Superior temporal gyrus (tissue), 1 donor: ENCODE measurements at regions not wholly inside any gene's neighbourhood (a gene's known extent, or its start where the extent isn't known, plus 50 kb on each side); places are given as distances from the start of the nearest gene placed in this dataset.

ENCODE experiments used
- DNase-seq: peaks from one replicate; pipeline ENCODE4 v3.0.0-alpha.2; 2016; ENCODE audit errors: extremely low spot score

GRCh38 chr13:93140912-93141311 lies 85.7 kb upstream of the GPC6 start:
- DNase-seq = no peak

- DNase-seq = no peak
These were observed 82.6 kb upstream of the GPC6 start for GRCh38 chr13:93144031-93144430.

- DNase-seq = no peak
These were observed 81.4 kb upstream of the GPC6 start for GRCh38 chr13:93145199-93145598.

DNA sequence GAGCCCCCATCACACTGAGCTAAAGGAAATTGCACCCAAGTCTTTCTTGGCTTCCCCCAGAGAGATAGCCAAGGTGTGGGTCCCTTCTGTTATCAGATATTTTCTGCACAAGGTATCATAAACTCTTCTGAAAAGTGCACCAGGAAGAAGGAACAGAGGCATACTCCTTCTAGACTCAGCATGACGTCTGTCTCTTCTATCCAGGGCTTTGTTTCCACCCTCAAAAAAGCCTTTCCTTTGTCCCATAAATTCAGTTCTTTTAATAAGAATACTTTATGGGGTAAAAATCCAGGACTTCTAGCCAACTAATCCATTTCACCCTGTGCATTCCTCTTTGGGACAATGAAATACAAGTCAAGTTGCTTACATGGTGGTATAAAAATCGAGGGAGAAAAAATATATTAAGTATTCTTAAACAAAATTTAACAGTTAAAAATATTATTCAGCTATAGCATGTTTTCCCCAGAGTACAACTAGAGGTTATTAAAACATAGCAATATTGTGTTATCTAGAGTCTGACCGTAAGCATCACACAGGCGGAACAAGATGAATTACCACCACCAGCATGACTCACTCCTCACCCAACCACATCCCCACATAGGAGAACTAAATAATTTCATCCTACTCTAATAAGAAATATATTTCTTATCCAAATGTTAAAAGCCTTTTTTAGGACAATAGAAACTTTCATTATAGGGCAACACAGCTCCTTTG lies 79.9 kb upstream of the GPC6 start:
- no peak for DNase-seq

DNA sequence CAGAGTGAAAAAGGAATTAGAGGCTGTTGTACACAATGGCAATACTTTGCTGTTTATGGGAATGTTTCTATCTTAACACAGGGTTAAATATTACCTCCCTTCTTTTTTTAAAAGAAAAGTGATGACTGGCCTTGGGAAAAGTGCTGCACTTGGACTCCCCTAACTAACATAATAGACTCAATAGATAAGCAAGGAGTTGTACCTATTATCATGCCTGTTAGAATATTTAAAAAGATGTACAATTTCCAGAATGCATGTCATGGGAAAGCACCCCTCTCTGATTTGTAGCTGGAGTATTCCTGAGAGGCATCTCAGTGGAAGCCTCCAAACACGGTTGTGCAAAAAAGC lies 79.3 kb upstream of the GPC6 start:
- DNase-seq = no peak

- DNase-seq = no peak
These were observed 78.7 kb upstream of the GPC6 start for GRCh38 chr13:93147946-93148345.

- peak; percentile 20 for DNase-seq
These were observed 75.3 kb upstream of the GPC6 start for GRCh38 chr13:93151277-93151676.

- DNase-seq = no peak
These were observed 68.0 kb upstream of the GPC6 start for GRCh38 chr13:93158565-93158964.

DNA sequence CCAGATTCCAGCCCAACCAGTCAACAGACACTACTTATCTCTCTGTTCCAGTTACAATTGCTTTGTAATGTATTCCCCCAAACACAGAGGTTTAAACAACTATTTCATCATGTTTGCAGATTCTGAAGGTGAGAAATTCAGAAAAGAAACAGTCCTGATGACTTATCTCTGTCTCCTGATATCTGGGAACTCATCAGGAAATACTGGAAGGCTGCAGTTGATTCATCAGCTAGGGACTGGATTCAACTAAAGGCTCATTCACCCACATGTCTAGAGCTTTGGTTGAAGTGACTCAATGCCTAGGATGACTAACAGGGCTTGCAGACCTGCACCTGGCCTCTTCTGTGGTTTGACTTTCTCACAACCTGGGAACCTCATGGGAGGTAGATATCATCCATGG lies 56.6 kb upstream of the GPC6 start:
- no peak for DNase-seq

GRCh38 chr13:93172109-93172508 lies 54.5 kb upstream of the GPC6 start:
- no peak for DNase-seq

DNA sequence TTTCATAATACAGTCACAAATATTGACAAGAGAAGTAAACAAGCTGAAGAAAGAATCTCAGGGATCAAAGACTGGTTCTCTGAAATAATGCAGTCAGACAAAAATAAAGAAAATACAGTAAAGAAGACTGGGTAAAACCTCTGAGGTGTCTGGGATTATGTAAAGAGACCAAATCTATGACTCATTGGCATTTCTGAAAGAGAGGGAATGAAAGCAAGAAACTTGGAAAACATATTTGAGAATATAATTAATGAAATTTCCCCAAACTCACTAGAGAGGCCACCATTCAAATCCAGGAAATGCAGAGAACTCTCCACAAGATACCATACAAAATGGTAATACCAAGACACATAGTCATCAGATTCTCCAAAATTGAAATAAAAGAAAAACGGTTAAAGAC lies 53.0 kb upstream of the GPC6 start:
- no peak for DNase-seq

GRCh38 chr13:93174260-93174659 lies 52.3 kb upstream of the GPC6 start:
- DNase-seq = no peak
